GM18951 (cell line): ENCODE measurements at regions not wholly inside any gene's neighbourhood (a gene's known extent, or its start where the extent isn't known, plus 50 kb on each side); places are given as distances from the start of the nearest gene placed in this dataset.

Source experiments
- POLR2A ChIP-seq: IDR thresholded peaks from 4 replicates; pipeline ENCODE4 v1.6.1; 2011; ENCODE audit warnings: mild to moderate bottlenecking; ENCODE audit not compliant: insufficient read length, insufficient read depth; ENCODE audit errors: extremely low read depth
- in situ Hi-C: fragments of 300-500 bp; cut with MboI; formaldehyde crosslinking; loops from one replicate; pipeline ENCODE4 v1.12.0; 2022; ENCODE audit warnings: low sequenced_read_pairs, mixed read lengths, inconsistent platforms; ENCODE audit not compliant: unreplicated experiment

GRCh38 chr11:112842151-112842550 lies 119.1 kb upstream of the NCAM1 start:
- TF ChIP-seq POLR2A: no peak
- in situ Hi-C loops: no loop called here

GRCh38 chr11:112844517-112844916 lies 116.7 kb upstream of the NCAM1 start:
- in situ Hi-C loops: no loop called here
- TF ChIP-seq POLR2A: no peak

- no peak for TF ChIP-seq POLR2A
- in situ Hi-C loops: no loop called here
These were observed 113.7 kb upstream of the NCAM1 start for GRCh38 chr11:112847568-112847967.

DNA sequence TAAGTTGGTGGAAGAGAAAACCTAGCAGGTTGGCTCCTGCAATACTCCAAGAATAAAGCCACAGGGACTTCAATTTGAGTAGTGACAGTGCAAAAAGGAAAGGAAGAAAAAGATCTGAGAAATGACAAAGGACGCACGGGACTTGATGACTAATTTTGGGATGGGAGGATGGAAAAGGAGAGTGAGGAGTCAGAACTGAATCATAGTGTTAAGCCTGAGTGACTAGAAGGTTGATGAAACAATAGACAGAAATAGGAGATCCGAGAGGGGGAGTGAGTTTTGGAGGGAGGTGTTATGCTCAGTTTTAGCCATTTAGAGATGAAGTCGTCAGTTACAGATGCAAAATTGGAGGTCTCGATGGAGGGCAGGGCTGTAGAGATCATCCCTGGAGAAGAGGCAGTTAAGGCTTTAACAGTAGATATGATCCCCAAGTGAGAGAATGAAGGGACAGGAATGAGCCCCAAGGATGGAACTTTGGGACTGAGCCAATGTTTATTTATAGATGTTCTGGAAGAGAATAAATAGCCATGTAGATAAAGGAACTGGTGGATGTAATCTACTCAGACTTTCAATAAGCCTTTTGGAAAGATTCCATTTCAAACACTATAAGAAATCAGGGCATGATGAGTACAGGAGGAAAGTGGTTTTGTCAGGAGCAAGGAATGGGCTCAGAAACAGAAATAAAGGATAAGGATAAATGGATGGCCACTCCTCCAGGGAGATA lies 108.9 kb upstream of the NCAM1 start:
- no peak for TF ChIP-seq POLR2A
- in situ Hi-C loops: no loop called here

GRCh38 chr11:112856133-112856532 lies 105.1 kb upstream of the NCAM1 start:
- no peak for TF ChIP-seq POLR2A
- in situ Hi-C loops: no loop called here

DNA sequence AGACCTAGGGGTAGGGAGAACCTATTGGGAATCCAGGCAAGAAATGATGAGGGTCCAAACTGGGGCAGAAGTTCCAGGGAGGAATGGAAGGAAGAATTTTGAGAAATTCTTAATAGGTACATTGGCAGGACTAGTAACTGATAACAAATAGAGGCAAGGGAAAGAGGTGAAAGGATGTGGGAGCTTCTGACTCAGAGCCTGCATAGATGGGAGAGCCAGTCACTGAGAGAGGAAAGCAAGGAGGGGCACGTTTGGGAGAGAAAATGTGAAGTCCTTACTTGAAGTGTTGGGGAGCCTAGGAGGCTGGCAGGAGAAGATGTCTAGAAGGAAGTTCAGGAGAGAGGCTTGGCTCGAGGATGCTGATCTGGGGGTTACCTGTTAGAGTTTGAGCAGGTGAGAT lies 104.6 kb upstream of the NCAM1 start:
- in situ Hi-C loops: no loop called here
- TF ChIP-seq POLR2A: no peak

DNA sequence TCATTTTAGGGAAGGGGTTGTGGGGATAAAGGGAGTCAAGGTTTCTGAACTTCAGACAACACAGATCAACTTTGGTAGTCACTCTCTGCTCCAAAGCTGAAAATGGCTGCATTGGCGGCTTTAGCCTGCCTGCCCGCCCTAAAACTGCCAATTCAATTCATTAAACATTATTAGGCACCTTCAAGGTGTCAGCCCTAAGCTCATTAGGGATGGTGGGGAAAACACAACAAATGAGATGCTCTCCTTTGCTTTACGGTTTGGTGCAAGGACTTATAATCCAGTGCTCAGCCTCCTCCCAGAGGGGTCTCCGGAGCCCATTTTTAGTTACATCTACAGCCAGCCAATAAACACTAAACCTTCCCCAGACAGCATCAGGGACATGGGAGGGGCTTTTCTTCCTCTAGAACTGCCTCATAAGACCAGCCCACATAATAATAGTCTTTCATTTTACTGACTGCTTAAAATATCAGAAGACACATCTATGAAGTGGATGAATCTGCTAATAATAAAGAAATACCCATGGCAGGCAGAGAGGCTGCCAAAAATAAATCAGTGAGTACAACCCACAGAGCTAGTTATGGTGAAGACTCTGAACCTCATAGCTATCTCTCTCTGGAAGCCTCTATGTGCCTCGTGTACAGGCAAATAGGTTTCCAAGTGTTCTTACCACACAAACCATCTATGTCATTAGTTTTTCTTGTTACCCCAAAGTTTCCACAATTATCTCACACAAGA lies 102.8 kb upstream of the NCAM1 start:
- in situ Hi-C loops: no loop called here
- TF ChIP-seq POLR2A: no peak

GRCh38 chr11:112859787-112860186 lies 101.4 kb upstream of the NCAM1 start:
- in situ Hi-C loops: no loop called here
- TF ChIP-seq POLR2A: no peak

DNA sequence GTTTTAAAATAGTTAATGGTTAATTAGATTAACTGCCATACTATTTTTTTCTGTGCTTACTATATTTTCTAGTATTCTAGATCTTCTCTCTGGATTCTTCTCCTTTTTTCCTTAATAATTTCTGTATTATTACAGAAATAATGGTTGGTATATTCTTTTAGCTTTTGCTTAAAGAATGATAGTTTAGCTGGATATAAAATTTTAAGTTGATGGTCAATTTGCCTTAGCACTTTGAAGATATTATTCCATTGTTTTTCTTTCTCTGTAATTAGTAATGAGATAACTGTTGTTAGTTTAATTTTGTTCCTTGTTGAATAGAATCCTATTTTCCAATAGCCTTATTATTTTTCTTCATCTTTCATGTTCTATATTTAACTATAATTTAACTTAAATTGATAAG lies 99.9 kb upstream of the NCAM1 start:
- in situ Hi-C loops: no loop called here
- no peak for TF ChIP-seq POLR2A

GRCh38 chr11:112863305-112863704 lies 97.9 kb upstream of the NCAM1 start:
- in situ Hi-C loops: no loop called here
- TF ChIP-seq POLR2A: no peak

- TF ChIP-seq POLR2A: no peak
- in situ Hi-C loops: no loop called here
These were observed 96.5 kb upstream of the NCAM1 start for GRCh38 chr11:112864672-112865071.

DNA sequence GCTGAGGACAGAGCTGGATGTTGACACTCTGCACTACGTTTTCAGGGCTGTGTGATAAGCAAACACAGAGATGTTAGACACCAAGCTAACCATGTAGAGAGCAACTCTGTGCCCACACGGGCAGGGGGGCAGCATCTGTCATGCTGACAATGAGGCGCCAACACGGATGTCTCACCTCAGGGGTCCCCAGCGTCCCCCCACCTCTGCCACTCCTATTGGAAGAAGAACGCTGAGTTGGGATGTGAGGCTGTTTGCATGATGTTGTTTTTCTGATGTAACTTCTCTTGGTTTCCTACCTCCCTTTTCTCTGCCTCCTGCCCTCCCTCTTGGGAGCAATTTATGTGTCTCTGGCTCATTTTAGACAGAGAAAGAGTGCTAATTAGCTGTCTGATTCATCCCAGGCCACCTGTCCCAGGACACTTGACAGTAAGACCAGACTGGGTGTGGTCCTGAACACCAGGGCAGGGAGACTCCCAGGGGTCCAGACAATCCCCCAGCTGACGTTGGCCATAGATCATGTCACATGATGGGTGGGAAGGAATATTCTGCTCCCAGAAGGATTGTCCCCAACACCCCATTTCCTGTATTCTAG lies 89.2 kb upstream of the NCAM1 start:
- in situ Hi-C loops: no loop called here
- TF ChIP-seq POLR2A: no peak

GRCh38 chr11:112874980-112875379 lies 86.2 kb upstream of the NCAM1 start:
- in situ Hi-C loops: no loop called here
- no peak for TF ChIP-seq POLR2A

GRCh38 chr11:112877581-112877980 lies 83.6 kb upstream of the NCAM1 start:
- no peak for TF ChIP-seq POLR2A
- in situ Hi-C loops: no loop called here
